ENCODE measurements at regions not wholly inside any gene's neighbourhood (a gene's known extent, or its start where the extent isn't known, plus 50 kb on each side); places are given as distances from the start of the nearest gene placed in this dataset.

- H3K9me3 Mint-ChIP-seq (ENCODE audit: low read depth, unreplicated experiment) = peaks cover 2% of the 10 kb centered on the region
- no peak overlapping the region for H3K4me3 Mint-ChIP-seq (ENCODE audit: low read depth, unreplicated experiment)
- DNase-seq = no peak
- TF ChIP-seq CTCF (IDR thresholded peaks at IDR 0.05; ENCODE audit: unreplicated experiment) = no peak
- H3K4me1 Mint-ChIP-seq (ENCODE audit: low read depth, unreplicated experiment) = no peaks in the 10 kb centered on the region
- H3K27me3 Mint-ChIP-seq (ENCODE audit: unreplicated experiment) = no peaks in the 10 kb centered on the region
- no peaks in the 10 kb centered on the region for H3K36me3 Mint-ChIP-seq (ENCODE audit: insufficient read depth, unreplicated experiment)
- intact Hi-C loops (cut with micrococcal nuclease; ENCODE audit: unreplicated experiment) = no loop called here
- BruUV-seq (replicated peaks) = no TSS peak
- CTCF ChIA-PET = no interaction called here
- H3K27ac Mint-ChIP-seq (ENCODE audit: unreplicated experiment) = no peak overlapping the region
Observed at GRCh38 chr2:134079373-134079772, 174.5 kb upstream of the MGAT5 start.

GRCh38 chr2:134080386-134081089 is 173.3 kb upstream of the MGAT5 start:
- no peak for DNase-seq
- Mint-ChIP-seq H3K9me3 (ENCODE audit: low read depth, unreplicated experiment) (peaks cover 2% of the 10 kb centered on the region), H3K27ac (ENCODE audit: unreplicated experiment) (no peak overlapping the region), H3K4me3 (ENCODE audit: low read depth, unreplicated experiment) (no peak overlapping the region), H3K27me3 (ENCODE audit: unreplicated experiment) (no peaks in the 10 kb centered on the region), H3K36me3 (ENCODE audit: insufficient read depth, unreplicated experiment) (no peaks in the 10 kb centered on the region), H3K4me1 (ENCODE audit: low read depth, unreplicated experiment) (no peaks in the 10 kb centered on the region)
- CTCF ChIA-PET = no interaction called here
- TF ChIP-seq CTCF (IDR thresholded peaks at IDR 0.05; ENCODE audit: unreplicated experiment) = no peak
- no TSS peak for BruUV-seq (replicated peaks)
- intact Hi-C loops (cut with micrococcal nuclease; ENCODE audit: unreplicated experiment) = no loop called here

- no peak overlapping the region for H3K27ac Mint-ChIP-seq (ENCODE audit: unreplicated experiment)
- no peaks in the 10 kb centered on the region for H3K9me3 Mint-ChIP-seq (ENCODE audit: low read depth, unreplicated experiment)
- no peaks in the 10 kb centered on the region for H3K4me1 Mint-ChIP-seq (ENCODE audit: low read depth, unreplicated experiment)
- CTCF ChIA-PET = no interaction called here
- TF ChIP-seq CTCF (IDR thresholded peaks at IDR 0.05; ENCODE audit: unreplicated experiment) = no peak
- intact Hi-C loops (cut with micrococcal nuclease; ENCODE audit: unreplicated experiment) = no loop called here
- no peaks in the 10 kb centered on the region for H3K36me3 Mint-ChIP-seq (ENCODE audit: insufficient read depth, unreplicated experiment)
- DNase-seq = no peak
- no peak overlapping the region for H3K4me3 Mint-ChIP-seq (ENCODE audit: low read depth, unreplicated experiment)
- no TSS peak for BruUV-seq (replicated peaks)
- H3K27me3 Mint-ChIP-seq (ENCODE audit: unreplicated experiment) = no peaks in the 10 kb centered on the region
Observed at GRCh38 chr2:134081238-134081938, 172.5 kb upstream of the MGAT5 start.

- Mint-ChIP-seq H3K4me3 (ENCODE audit: low read depth, unreplicated experiment) (no peak overlapping the region), H3K4me1 (ENCODE audit: low read depth, unreplicated experiment) (peaks cover 17% of the 10 kb centered on the region), H3K36me3 (ENCODE audit: insufficient read depth, unreplicated experiment) (peaks cover 4% of the 10 kb centered on the region), H3K27ac (ENCODE audit: unreplicated experiment) (no peak overlapping the region), H3K9me3 (ENCODE audit: low read depth, unreplicated experiment) (no peaks in the 10 kb centered on the region), H3K27me3 (ENCODE audit: unreplicated experiment) (no peaks in the 10 kb centered on the region)
- no TSS peak for BruUV-seq (replicated peaks)
- TF ChIP-seq CTCF (IDR thresholded peaks at IDR 0.05; ENCODE audit: unreplicated experiment) = no peak
- no peak for DNase-seq
- intact Hi-C loops (cut with micrococcal nuclease; ENCODE audit: unreplicated experiment) = no loop called here
- CTCF ChIA-PET = interaction anchor here (0.6 to 0.7 kb wide), 2 partner anchors 122 to 317 kb away, joined by 4 to 7 read pairs; no protein-coding TSS in a partner anchor
Observed at GRCh38 chr2:134083548-134083947, 170.3 kb upstream of the MGAT5 start.

All from Calu3 (cell line).